ENCODE measurements at regions not wholly inside any gene's neighbourhood (a gene's known extent, or its start where the extent isn't known, plus 50 kb on each side); places are given as distances from the start of the nearest gene placed in this dataset.

GRCh38 chr2:173818285-173818684 lies 146.9 kb downstream of the SP3 start:
- no peak for DNase-seq (ENCODE audit: low read depth)

GRCh38 chr2:173819852-173820251 lies 145.3 kb downstream of the SP3 start:
- no peak for DNase-seq (ENCODE audit: low read depth)

GRCh38 chr2:173821451-173821850 lies 143.7 kb downstream of the SP3 start:
- DNase-seq (ENCODE audit: low read depth) = no peak

GRCh38 chr2:173822889-173823542 lies 142.2 kb downstream of the SP3 start:
- no peak for DNase-seq (ENCODE audit: low read depth)

GRCh38 chr2:173823543-173823939 lies 141.6 kb downstream of the SP3 start:
- DNase-seq (ENCODE audit: low read depth) = no peak

GRCh38 chr2:173828189-173829142 lies 136.7 kb downstream of the SP3 start:
- DNase-seq (ENCODE audit: low read depth) = no peak

- DNase-seq (ENCODE audit: low read depth) = no peak
These were observed 135.4 kb downstream of the SP3 start for GRCh38 chr2:173829727-173830126.

- DNase-seq (ENCODE audit: low read depth) = no peak
These were observed 135.0 kb downstream of the SP3 start for GRCh38 chr2:173830170-173830569.

- DNase-seq (ENCODE audit: low read depth) = no peak
These were observed 133.6 kb downstream of the SP3 start for GRCh38 chr2:173831312-173832229.

- DNase-seq (ENCODE audit: low read depth) = no peak
These were observed 131.0 kb downstream of the SP3 start for GRCh38 chr2:173834141-173834540.

- DNase-seq (ENCODE audit: low read depth) = no peak
These were observed 129.4 kb downstream of the SP3 start for GRCh38 chr2:173835726-173836125.

- no peak for DNase-seq (ENCODE audit: low read depth)
These were observed 124.1 kb downstream of the SP3 start for GRCh38 chr2:173841110-173841509.

GRCh38 chr2:173843526-173843925 lies 121.6 kb downstream of the SP3 start:
- no peak for DNase-seq (ENCODE audit: low read depth)

- DNase-seq (ENCODE audit: low read depth) = no peak
These were observed 114.0 kb downstream of the SP3 start for GRCh38 chr2:173851141-173851641.

GRCh38 chr2:173854141-173854540 lies 111.0 kb downstream of the SP3 start:
- no peak for DNase-seq (ENCODE audit: low read depth)

- DNase-seq (ENCODE audit: low read depth) = peak; percentile 35
These were observed 110.3 kb downstream of the SP3 start for GRCh38 chr2:173854840-173855239.

- DNase-seq (ENCODE audit: low read depth) = no peak
These were observed 109.5 kb downstream of the SP3 start for GRCh38 chr2:173855661-173856060.

Measured in renal cortical epithelial cell (primary cell).